ENCODE measurements at regions not wholly inside any gene's neighbourhood (a gene's known extent, or its start where the extent isn't known, plus 50 kb on each side); places are given as distances from the start of the nearest gene placed in this dataset.

GRCh38 chr4:140267576-140267975 lies 105.9 kb upstream of the SCOC start:
- ATAC-seq (peak; percentile 79), DNase-seq (ENCODE audit: low spot score) (peak; percentile 27)
- Mint-ChIP-seq H3K27me3 (ENCODE audit: low read depth) (peaks cover 3% of the 10 kb centered on the region; the same call in 1 of the 2 replicates), H3K9me3 (no peaks in the 10 kb centered on the region), H3K36me3 (no peaks in the 10 kb centered on the region), H3K27ac (peak overlapping the region; percentile 6; the same call in 1 of the 2 replicates), H3K4me1 (peaks cover 13% of the 10 kb centered on the region), H3K4me3 (no peak overlapping the region)
- POLR2A ChIA-PET, result no interaction called here
- CTCF ChIA-PET, result interaction anchor here (1.2 to 3.6 kb wide), 3 partner anchors 15 to 92 kb away, joined by 5 to 16 read pairs (median 7); no protein-coding TSS in a partner anchor
- TF ChIP-seq ARID4B (CRISPR knock-in tag; IDR thresholded peaks at IDR 0.05; ENCODE audit: borderline replicate concordance), result no peak
- no peak for TF ChIP-seq NFE2L1 (CRISPR knock-in tag; IDR thresholded peaks at IDR 0.05)
- TF ChIP-seq MYBL2 (CRISPR knock-in tag; IDR thresholded peaks at IDR 0.05), result no peak
- TF ChIP-seq AFF4 (CRISPR knock-in tag; IDR thresholded peaks at IDR 0.05; ENCODE audit: borderline replicate concordance), result no peak
- no peak for TF ChIP-seq ZNF671 (CRISPR knock-in tag; IDR thresholded peaks at IDR 0.05)

- H3K4me1 Mint-ChIP-seq, result peaks cover 13% of the 10 kb centered on the region
- no peak overlapping the region for H3K27ac Mint-ChIP-seq
- no peak overlapping the region for H3K4me3 Mint-ChIP-seq
- ChIA-PET CTCF (interaction anchor here (1.2 to 3.6 kb wide), 4 partner anchors 14 to 254 kb away, joined by 5 to 16 read pairs (median 6); no protein-coding TSS in a partner anchor), POLR2A (no interaction called here)
- ATAC-seq, result peak; percentile 14
- H3K36me3 Mint-ChIP-seq, result no peaks in the 10 kb centered on the region
- H3K9me3 Mint-ChIP-seq, result no peaks in the 10 kb centered on the region
- peaks cover 3% of the 10 kb centered on the region; the same call in 1 of the 2 replicates for H3K27me3 Mint-ChIP-seq (ENCODE audit: low read depth)
- TF ChIP-seq HMGA2 (CRISPR knock-in tag; IDR thresholded peaks at IDR 0.05) (no peak), ZNF317 (CRISPR knock-in tag; IDR thresholded peaks at IDR 0.05; ENCODE audit: borderline replicate concordance, low read depth) (no peak), TEAD4 (CRISPR knock-in tag; IDR thresholded peaks at IDR 0.05) (no peak), ZMAT4 (CRISPR knock-in tag; IDR thresholded peaks at IDR 0.05) (no peak), PRRX2 (CRISPR knock-in tag; IDR thresholded peaks at IDR 0.05) (no peak), ATF3 (CRISPR knock-in tag; conservative IDR thresholded peaks at IDR 0.05) (no peak), NR1H2 (CRISPR knock-in tag; IDR thresholded peaks at IDR 0.05) (no peak), USF1 (CRISPR knock-in tag; IDR thresholded peaks at IDR 0.05) (no peak), CBFB (CRISPR knock-in tag; IDR thresholded peaks at IDR 0.05; ENCODE audit: low read depth) (no peak), ZNF232 (CRISPR knock-in tag; IDR thresholded peaks at IDR 0.05) (no peak)
- no peak for DNase-seq (ENCODE audit: low spot score)
Measured at GRCh38 chr4:140266958-140267568, 106.4 kb upstream of the SCOC start.

Data from WTC11 (cell line).